ENCODE measurements at regions not wholly inside any gene's neighbourhood (a gene's known extent, or its start where the extent isn't known, plus 50 kb on each side); places are given as distances from the start of the nearest gene placed in this dataset.
"Not testable (repeated sequence)": the region's sequence is repeated elsewhere in the genome, so short reads cannot be mapped to it uniquely, and the experiment has no call there.

DNA sequence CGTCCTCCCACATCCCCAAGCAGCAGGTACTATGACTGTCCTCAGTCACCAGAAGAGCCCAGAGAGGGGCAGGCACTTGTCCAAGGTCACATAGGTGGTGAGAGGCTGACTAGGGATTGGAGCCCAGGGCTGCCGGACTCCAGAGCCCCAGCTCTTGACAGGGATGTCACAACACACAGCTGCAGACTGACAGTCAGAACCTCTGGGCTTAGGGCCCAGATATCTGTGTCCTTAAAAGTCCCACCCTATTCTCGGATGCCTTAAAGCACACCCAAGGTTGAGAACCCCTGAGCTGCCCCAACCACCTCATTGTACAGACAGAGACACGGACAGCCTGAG lies 622.9 kb downstream of the MATN1 start:
- no peak for DNase-seq

- no peak for DNase-seq
These were observed 623.5 kb downstream of the MATN1 start for GRCh38 chr1:30099587-30100523.

DNA sequence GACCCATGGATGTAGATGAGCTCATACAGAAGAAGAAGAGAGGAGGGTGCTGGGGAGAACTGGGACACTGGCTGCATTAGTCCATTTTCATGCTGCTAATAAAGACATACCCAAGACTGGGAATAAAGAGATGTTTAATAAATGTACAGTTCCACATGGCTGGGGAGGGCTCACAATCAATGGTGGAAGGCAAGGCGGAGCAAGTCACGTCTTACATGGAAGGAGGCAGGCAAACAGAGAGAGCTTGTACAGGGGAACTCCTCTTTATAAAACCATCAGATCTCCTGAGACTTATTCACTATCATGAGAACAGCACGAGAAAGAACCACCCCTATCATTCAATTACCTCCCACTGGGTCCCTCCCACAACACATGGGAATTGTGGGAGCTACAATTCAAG lies 625.5 kb downstream of the MATN1 start:
- DNase-seq: not testable (repeated sequence)

GRCh38 chr1:30095451-30096025 lies 627.8 kb downstream of the MATN1 start:
- no peak for DNase-seq

DNA sequence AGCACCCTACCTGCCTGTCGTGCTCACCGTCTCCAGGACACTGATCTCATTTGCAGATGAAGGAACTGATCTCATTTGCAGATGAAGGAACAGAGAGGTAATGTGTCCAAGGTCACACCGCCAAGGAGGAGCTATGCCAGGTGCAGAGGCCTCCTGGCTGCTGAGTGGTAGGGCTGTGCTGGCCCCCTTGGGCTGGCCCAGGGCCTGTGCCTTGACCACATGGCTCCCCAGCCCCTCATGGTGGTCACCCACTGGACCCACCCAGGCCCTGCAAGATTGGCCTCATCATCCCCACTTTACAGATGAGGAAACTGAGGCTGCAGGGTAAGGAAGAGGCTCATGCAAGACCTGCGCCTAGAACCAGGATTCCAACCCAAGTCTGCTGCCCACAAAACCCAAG lies 628.3 kb downstream of the MATN1 start:
- no peak for DNase-seq

GRCh38 chr1:30092051-30092858 lies 631.1 kb downstream of the MATN1 start:
- DNase-seq: no peak

DNA sequence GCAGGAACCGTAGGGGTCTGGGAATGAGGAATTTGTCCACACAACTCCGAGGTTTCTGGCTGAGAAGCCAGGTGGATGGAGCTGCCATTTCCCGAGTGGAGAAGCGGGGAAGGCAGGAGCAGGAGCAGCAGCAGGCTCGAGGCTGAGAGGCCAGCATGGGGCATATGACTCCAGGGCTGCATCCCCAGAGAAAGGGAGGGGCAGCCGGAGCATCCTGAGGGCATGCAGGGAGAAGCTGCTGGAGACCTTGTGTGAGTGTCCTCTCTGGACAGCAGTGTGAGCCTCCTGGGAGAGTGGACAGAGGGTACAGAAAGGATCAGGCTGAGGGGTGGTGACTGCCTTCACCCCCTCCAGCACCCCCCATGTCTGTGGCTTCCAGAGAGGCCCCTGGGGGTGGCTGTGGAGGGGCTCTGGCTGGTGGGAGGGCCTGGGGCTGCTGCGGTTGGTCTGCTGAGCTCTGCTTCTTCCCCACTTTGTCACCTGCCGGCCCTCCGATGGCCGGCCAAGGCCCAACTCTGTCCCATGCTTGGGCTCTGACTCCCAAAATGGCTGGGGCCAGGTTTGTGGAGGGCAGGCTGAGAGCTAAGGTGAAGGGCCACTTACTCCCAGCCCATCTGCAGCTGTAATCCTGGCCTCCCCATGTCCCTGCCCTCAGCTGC lies 633.1 kb downstream of the MATN1 start:
- DNase-seq: no peak

- DNase-seq: no peak
These were observed 634.4 kb downstream of the MATN1 start for GRCh38 chr1:30089024-30089430.

GRCh38 chr1:30088594-30088993 lies 634.8 kb downstream of the MATN1 start:
- no peak for DNase-seq

GRCh38 chr1:30087465-30087864 lies 635.9 kb downstream of the MATN1 start:
- DNase-seq: no peak

- peak; percentile 38 for DNase-seq
These were observed 637.3 kb downstream of the MATN1 start for GRCh38 chr1:30085811-30086770.

DNA sequence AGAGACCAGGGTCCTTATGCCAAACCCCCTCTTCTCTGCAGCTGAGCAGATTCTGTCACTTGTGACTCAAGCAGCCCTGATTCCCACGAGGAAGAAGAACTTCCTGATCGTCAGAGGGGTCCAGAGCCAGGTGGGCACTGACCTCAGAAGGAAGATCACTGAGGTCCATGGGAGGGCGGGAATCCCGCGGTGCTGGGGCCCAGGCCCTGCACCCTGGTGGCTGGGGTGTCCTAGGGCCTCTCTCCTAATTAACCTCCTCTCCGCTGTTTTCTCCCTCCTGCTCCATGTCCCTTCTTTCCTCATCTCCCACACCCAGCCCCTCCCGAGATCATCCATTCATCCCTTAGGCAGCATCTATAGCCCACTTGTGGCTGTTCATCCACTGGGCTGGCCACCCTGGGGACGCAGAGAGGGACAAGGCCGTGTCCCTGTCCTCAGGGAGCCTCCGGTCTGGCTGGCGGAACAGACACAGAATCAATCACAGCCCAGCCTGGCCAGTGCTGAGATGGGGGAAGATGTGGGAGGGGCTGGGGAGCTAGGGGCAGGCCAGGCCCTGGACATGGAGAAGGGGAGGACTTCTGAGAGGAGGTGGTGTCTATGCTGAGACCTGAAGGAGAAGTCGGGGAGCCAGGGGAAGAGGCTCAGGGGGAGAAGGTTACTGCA lies 638.3 kb downstream of the MATN1 start:
- no peak for DNase-seq

DNA sequence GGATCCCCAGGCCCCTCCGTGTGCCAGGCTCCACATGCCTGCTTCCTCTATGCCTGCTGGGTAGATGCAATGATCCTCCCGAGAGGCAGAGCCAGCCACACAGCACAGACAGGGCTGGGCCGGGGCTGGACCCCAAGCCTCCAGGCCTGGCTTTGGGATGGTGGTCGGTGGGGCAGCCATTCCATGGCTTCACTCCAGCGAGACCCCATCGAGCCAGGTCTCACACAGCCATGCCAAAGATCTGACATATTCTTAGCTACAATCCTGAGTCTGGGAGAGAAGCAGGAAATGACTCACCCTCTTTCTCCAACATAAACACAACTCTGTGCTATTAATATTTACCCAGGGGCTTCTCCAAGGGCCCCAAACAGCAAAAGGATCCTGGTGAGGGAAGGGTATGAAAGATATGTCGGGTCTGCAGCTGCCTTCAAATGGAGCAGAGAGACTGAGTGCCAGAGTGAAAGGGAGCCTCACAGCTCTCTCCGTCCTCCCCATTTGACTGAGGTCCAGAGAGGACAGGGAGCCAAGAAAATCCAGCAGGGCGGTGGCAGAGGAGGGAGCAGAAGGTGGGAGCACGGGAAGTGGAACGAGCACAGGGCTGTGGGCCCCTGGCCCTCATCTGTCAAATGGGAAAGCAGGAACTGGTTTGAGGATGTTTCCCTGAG lies 639.5 kb downstream of the MATN1 start:
- no peak for DNase-seq

DNA sequence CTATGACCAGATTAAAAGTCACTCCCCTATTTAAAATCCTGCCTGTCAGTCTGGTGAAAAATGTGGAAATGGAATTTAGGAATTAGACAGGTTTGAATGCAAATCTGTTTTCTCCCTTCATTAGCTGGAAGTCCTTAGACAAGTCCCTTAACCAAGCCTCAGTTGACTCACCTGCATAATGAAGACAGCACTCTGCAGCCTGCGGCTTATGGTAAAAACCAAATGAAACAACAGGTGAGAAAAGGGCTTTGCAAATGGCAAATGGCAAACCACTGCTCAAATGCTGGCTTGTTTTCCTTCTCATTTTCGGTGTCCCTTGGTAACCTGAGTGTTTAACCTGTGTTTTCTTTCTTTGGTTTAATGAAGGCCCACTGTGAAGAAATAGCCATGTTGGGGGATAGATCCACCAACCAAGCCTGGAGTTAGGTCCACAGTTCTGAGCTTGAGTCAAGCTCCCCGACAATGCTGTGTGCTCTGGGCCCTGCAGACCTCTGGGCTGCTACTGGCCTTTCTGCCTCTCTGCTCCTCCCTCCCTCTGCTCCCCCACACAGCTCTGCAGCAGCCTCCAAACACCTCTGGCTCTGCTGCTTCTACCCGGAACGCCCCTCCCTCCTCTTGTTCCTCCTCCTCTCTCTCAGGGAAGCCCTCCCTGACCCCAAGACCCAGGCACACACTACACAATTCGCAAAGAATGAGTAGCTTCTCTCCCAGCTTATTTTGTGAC lies 641.8 kb downstream of the MATN1 start:
- no peak for DNase-seq

DNA sequence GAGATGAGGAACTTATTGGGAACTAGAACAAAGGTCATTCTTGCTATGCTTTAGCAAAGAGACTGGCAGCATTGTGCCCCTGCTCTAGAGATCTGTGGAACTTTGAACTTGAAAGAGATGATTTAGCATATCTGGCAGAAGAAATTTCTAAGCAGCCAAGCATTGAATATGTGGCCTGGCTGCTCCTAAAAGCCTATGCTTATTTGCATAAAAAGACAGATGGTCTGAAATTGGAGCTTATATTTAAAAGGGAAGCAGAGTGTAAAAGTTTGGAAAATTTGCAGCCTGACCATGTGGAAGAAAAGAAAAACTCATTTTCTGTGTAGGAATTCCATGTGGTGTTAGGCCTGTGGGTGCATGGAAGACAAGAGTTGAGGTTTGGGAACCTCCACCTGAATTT lies 647.5 kb downstream of the MATN1 start:
- not testable (repeated sequence) for DNase-seq

GRCh38 chr1:30068787-30069472 lies 654.5 kb downstream of the MATN1 start:
- no peak for DNase-seq

DNA sequence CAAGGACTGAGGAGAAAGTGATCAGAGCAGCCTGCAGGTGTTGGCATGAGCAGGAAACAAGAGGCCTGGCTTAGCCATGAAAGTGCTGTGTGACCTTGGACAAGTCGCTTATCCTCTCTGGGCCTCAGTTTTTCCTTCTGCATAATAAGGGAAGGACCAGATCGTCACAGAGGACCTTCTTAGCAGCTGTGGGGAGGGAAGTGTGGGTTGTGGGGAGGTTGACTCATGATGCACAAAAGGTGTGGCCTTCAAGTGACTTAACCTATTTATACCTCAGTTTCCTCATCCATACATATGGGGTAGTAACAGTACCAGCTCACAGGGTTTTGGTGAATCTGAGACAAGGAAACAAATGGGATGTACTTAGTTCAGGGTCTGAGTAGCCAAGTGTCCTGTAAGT lies 658.8 kb downstream of the MATN1 start:
- no peak for DNase-seq

GRCh38 chr1:30063621-30064280 lies 659.6 kb downstream of the MATN1 start:
- no peak for DNase-seq
